A673 (cell line): ENCODE measurements at regions not wholly inside any gene's neighbourhood (a gene's known extent, or its start where the extent isn't known, plus 50 kb on each side); places are given as distances from the start of the nearest gene placed in this dataset.

ENCODE experiments used
- BruUV-seq: library from RNA; stranded (reverse); fragments of 400-500 nt; replicated peaks from 2 replicates; lab custom pipeline; 2021; lab: Mats Ljungman, UMichigan
- CTCF ChIA-PET: fragments of 300-600 bp; sonication (Branson Sonifier 250); formaldehyde crosslinking; loops from one replicate; lab custom pipeline; 2022; ENCODE audit warnings: antibody characterized with exemption; lab: Charles Lee
- POLR2A ChIA-PET: fragments of 300-600 bp; sonication (Branson Sonifier 250); formaldehyde crosslinking; loops from one replicate; lab custom pipeline; 2022; ENCODE audit warnings: antibody characterized with exemption; ENCODE audit not compliant: low non-redundant PET; lab: Charles Lee
- DNase-seq: peaks from one replicate; pipeline ENCODE4 v3.0.0-alpha.2; 2015; ENCODE audit warnings: low spot score
- H3K27ac ChIP-seq: fragments of 200-600 bp; sonication (generic); 2 replicates; pipeline ENCODE4 v1.5.1; 2016; ENCODE audit warnings: mixed run types, low read depth, mild to moderate bottlenecking, mixed read lengths, antibody characterized with exemption, low read length; ENCODE audit not compliant: poor library complexity, severe bottlenecking
- H3K27me3 ChIP-seq: fragments of 200-600 bp; sonication (generic); replicated peaks from 2 replicates; pipeline ENCODE4 v1.6.1; 2017; ENCODE audit warnings: mixed run types, low read depth, mild to moderate bottlenecking, mixed read lengths, antibody characterized with exemption, low read length; ENCODE audit not compliant: insufficient read depth, poor library complexity
- H3K36me3 ChIP-seq: fragments of 200-600 bp; sonication (generic); 2 replicates; pipeline ENCODE4 v1.6.1; 2016; ENCODE audit warnings: mixed run types, mild to moderate bottlenecking, mixed read lengths, antibody characterized with exemption, low read length; ENCODE audit not compliant: insufficient read depth, poor library complexity, severe bottlenecking
- H3K4me1 ChIP-seq: fragments of 200-600 bp; sonication (generic); 2 replicates; pipeline ENCODE4 v1.6.1; 2017; ENCODE audit warnings: mixed run types, mild to moderate bottlenecking, mixed read lengths, antibody characterized with exemption, low read length; ENCODE audit not compliant: insufficient read depth, poor library complexity, severe bottlenecking
- H3K4me3 ChIP-seq: fragments of 200-600 bp; sonication (generic); 2 replicates; pipeline ENCODE4 v1.5.1; 2016; ENCODE audit warnings: low read depth, mixed run types, mild to moderate bottlenecking, mixed read lengths, low read length; ENCODE audit not compliant: poor library complexity, severe bottlenecking
- H3K9me3 ChIP-seq: fragments of 200-600 bp; sonication (generic); 2 replicates; pipeline ENCODE4 v1.6.1; 2016; ENCODE audit warnings: mixed run types, low read depth, mild to moderate bottlenecking, mixed read lengths, antibody characterized with exemption, low read length; ENCODE audit not compliant: poor library complexity, severe bottlenecking
- CTCF ChIP-seq: fragments of 300-800, 200-600 bp; sonication (generic); conservative IDR thresholded peaks from 2 replicates; pipeline ENCODE4 v1.5.1; 2017; ENCODE audit warnings: low read depth, mild to moderate bottlenecking, antibody characterized with exemption, low read length, moderate library complexity, mixed read lengths
- EZH2 ChIP-seq: fragments of 200-600 bp; sonication (generic); IDR thresholded peaks from 2 replicates; pipeline ENCODE4 v1.6.1; 2017; ENCODE audit warnings: borderline replicate concordance, low read depth, mild to moderate bottlenecking, mixed read lengths, antibody characterized with exemption, low read length; ENCODE audit not compliant: poor library complexity, severe bottlenecking
- intact Hi-C: fragments of 100-400 bp; cut with micrococcal nuclease; formaldehyde crosslinking; loops from one replicate; pipeline ENCODE4 v1.10.0; 2022; ENCODE audit not compliant: unreplicated experiment

- ChIA-PET CTCF (no interaction called here), POLR2A (no interaction called here)
- no peaks in the 10 kb centered on the region for H3K9me3 ChIP-seq
- no peaks in the 10 kb centered on the region for H3K4me1 ChIP-seq
- no peak for DNase-seq
- no peak overlapping the region for H3K27ac ChIP-seq
- no peaks in the 10 kb centered on the region for H3K27me3 ChIP-seq
- no TSS peak for BruUV-seq
- intact Hi-C loops: no loop called here
- no peak overlapping the region for H3K4me3 ChIP-seq
- no peaks in the 10 kb centered on the region for H3K36me3 ChIP-seq
- TF ChIP-seq CTCF (no peak), EZH2 (no peak)
These were observed 417.0 kb downstream of the ZNF521 start for GRCh38 chr18:24935008-24935407.

- no peak overlapping the region for H3K4me3 ChIP-seq
- no peaks in the 10 kb centered on the region for H3K9me3 ChIP-seq
- intact Hi-C loops: no loop called here
- no peak overlapping the region for H3K27ac ChIP-seq
- no peak for TF ChIP-seq EZH2
- no peak for TF ChIP-seq CTCF
- CTCF ChIA-PET: no interaction called here
- no peak for DNase-seq
- POLR2A ChIA-PET: no interaction called here
- H3K27me3 ChIP-seq: no peaks in the 10 kb centered on the region
- H3K36me3 ChIP-seq: no peaks in the 10 kb centered on the region
- no peaks in the 10 kb centered on the region for H3K4me1 ChIP-seq
- no TSS peak for BruUV-seq
These were observed 416.1 kb downstream of the ZNF521 start for GRCh38 chr18:24935896-24936295.

GRCh38 chr18:24936691-24937090, 415.3 kb downstream of the ZNF521 start:
- TF ChIP-seq EZH2 (no peak), CTCF (no peak)
- no peak overlapping the region for H3K4me3 ChIP-seq
- ChIA-PET POLR2A (no interaction called here), CTCF (no interaction called here)
- no peak overlapping the region for H3K27ac ChIP-seq
- no TSS peak for BruUV-seq
- H3K27me3 ChIP-seq: no peaks in the 10 kb centered on the region
- intact Hi-C loops: no loop called here
- H3K9me3 ChIP-seq: no peaks in the 10 kb centered on the region
- no peaks in the 10 kb centered on the region for H3K4me1 ChIP-seq
- DNase-seq: no peak
- H3K36me3 ChIP-seq: no peaks in the 10 kb centered on the region
